GM21786 (cell line): ENCODE measurements at regions not wholly inside any gene's neighbourhood (a gene's known extent, or its start where the extent isn't known, plus 50 kb on each side); places are given as distances from the start of the nearest gene placed in this dataset.
"Not testable (repeated sequence)": the region's sequence is repeated elsewhere in the genome, so short reads cannot be mapped to it uniquely, and the experiment has no call there.

Experiments
- ATAC-seq: cut with Tn5 transposase; IDR thresholded peaks from one replicate; pipeline ENCODE4 v1.9.1; 2021; ENCODE audit not compliant: unreplicated experiment

DNA sequence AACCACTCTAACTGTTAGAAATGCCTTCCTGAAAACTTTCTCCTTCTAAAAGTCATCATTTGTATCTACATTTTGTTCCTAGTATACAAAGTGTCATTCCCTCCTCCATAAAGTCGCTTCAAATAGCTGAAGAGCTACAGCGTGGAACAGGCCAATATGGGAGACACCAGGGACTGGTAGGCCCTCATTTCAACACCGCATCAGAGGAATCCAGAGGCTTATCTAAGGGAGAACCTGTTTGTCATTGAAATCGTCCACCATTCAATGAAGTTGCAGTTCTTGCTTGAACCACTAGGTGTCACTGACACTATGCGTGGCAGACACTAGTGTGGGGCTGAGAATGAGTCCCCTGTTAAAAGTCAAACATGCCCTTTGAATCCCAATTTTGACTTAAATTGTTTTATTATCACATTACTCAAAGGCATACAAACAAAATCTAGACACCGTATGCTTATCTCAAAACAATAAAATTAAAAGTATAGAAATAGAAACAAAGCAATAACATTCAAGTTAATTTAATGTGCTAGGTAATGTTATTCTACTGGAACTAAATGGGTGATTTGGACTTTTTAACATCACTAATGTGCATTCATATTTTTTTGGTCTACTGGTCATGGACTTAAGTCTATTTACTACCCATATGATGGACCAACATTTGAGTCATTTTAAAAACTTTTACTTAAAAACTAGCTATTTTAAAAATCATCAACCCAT, 182.3 kb downstream of the FCRL5 start:
- ATAC-seq = no peak

DNA sequence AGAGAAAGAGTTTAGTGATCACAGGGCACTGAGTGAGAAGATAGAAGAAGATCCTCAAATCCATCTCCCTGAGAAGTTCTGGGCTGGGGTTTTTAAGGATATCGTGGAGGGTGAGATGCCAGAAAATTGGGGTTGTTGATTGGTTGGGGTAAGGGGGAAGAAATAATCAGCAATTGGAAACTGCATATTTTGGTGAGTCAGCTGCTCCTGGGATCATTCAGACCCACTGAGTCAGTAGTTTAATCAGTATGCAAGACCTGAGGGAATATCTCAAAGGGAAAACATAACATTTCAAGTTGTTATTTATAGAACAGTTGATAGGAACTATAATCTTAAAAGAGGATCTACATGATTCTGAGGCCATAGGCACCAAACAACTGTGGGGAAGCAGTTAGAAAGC, 183.4 kb downstream of the FCRL5 start:
- not testable (repeated sequence) for ATAC-seq

DNA sequence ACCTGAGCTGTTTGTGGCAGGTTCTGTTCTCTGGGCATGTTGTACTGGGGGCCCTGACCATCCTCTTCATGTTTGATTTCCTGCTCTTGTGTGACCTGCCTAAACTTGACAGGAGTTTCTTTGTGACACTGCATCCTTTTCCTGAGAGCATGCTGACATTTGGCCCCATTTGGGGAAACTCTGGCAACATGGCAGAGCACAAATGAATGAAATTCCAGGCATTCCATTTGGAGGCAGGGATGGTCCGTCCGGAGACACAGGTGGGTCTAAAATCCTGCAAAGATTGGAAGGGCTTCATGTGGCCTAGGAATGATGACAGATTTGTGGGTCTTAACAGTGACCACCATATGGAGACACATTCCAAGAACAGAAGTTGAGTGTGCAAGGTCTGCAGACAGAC, 184.0 kb downstream of the FCRL5 start:
- ATAC-seq = no peak

DNA sequence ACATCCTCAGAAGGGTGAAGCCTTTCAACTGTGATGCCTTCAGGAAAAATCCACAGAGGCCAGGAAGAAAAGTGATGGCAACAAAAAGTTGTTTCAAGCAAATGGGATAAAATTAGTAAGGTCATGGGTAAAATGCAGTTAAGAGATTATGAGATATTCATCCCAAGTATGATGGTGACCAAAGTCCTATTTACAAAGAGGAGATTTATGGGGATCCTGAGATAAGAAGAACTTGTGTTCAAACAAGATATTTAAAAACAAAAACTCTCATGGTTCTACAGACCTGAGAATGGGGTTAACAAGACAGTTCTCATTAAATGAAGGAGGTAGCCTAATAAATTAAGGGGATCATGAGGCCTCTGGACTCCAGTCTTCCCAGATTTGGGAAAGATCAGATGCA, 184.4 kb downstream of the FCRL5 start:
- ATAC-seq = no peak

DNA sequence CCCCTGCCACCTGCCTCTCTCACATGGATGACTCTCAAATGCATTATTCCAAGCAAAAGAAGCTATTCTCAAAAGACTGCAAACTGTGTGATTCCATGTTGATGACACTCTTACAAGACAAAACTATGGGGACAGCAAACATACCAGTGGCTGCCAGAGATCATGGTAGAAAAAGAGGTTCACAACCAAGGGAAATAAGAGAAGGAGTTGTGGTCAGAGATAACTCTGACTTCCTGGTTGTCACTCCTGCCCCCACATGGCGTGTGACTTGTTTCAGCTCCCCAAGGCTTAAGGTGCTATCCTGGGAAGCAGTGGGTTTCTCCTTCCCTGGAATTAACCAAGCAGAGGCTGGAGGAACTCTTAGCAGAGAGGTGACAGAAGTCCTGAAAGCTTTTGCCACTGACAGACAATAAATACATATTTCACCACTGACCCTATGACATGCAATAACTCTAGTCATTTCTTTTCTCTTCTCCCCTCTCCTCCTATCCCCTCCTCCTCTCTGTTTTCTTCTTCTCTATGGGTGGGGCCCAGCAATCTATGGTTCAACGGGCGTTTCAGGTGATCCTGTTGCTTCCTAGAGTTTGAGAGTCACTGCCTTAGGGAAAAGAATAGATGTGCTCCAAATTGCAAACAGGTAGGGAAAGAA, 185.1 kb downstream of the FCRL5 start:
- ATAC-seq = no peak

DNA sequence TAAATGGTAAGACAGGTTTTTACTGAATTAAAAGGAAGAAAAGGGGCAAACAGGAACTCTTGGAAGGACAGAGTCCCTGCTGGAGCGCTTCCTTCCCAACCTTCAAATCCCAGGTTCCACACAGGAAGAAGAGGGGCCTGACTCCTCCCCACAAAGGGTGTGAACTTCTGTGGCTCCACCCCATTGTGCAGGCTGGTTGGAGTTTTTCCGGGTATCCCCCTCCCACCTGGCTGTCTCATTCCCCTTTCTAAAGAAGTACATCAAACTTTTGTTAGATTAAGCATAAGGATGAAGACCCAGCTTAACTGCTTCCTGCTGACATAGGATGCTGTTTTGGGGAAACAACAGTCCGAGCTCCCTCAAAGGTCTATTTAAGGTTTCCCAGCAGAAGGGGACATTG, 187.7 kb downstream of the FCRL5 start:
- no peak for ATAC-seq

DNA sequence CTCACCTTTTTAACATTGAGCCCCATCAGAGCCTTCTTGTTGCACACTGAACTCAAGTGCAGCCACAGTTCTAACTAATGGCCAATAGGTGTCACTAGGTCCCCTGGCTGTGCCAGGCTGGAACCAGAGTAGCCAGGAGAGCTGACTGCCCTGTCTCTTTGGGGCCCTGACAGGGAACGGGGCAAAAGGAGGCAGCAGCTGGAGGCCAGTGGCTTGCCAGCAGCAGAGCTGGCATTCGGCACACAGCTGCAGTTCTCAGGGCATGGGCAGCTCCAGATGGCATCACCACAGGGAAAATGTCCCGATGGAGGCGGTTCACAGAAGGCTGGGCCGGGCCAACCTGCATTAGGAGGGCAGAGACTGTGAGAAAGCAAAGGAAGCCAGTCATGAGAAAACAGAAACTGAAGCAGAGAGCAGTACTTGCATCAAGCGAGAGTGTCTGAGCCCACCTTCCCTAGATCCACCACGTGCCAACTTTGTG, 188.6 kb downstream of the FCRL5 start:
- ATAC-seq = peak; percentile 78

DNA sequence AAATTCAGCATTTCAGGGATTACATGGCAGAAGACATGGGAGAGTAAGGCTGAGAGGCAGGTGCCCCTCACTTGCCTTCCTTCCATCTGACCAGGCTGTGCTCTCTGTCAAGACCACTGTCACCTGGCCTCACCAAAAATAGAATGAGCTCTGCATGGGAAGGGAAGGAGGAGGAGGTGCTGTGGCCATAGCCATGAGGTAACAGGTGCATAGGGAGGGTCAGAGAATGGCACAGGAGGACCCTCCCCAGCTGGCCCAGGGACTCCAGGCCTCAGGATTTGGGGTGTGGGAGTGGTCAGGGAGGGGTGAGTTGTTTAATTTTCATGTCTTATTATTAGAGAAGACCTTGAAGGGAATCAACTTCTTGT, 192.3 kb downstream of the FCRL5 start:
- ATAC-seq = no peak

DNA sequence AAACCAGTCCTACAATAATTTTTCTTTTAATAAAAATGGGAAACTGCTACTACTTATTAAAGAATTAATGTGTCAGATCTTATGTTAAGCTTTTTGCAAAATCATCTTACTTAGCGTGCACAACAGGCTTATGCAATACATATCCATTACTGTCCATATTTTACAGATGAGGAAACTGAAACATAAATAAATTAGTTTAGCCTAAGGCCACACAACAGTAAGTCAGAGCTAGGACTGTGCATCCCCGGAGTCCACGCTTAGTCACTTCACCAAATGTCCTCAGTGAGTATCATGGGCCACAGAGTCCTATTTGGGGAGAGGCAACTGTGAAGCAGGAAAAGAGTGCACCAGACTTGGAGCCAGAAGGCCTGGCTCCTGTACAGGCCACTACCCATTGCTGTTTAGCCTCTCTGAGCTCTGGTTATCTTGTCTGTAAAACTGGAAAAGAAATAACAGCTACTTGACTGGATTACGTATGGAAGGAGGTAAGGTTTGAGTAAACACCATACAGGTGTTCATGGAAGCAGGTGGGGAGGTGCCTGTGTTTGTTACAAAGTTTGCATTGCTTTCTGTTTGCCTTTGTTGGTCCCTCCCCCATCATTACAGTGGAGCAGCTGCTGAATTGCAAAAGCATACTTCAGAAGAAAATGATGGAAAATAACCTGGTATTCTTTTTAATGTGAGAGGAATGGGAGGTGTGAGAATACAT, 192.8 kb downstream of the FCRL5 start:
- no peak for ATAC-seq

DNA sequence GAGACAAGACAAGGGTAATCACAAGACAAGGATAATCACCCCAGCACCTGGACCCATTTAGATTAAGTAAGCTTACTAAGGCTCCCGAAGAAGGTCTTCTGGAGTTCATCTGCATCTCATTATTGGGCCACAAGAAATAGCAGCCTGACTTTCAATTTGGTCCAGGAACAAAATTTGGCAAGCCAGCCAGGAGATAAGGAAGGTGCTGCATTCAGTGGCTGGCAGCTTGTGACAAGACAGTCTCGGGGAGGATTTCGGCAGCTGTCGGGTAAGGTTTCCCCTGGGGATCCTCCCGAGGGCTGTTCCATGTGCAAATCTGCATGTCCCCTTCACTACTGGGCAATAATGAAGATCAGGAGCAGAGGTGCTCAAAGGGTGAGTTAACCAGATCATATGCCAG, 195.2 kb downstream of the FCRL5 start:
- ATAC-seq = no peak

DNA sequence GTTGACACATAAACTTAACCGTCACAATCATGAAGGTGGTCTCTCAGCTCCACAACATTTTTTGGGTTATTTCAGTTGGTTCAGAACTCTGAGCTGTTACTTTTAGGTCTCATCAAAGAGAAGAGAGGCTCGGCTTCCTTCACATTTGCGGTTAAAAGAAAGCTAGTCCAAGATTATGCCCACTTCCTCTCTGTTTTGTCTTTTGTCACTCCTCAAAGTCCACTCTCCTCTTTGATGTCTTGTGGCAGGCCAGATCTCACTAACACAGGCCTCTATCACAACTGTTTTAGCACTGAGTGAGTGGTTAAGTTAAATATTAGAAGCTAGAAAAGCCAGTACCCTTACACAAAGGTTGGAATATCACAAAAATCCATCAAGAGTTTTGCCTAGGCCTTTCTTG, 195.7 kb downstream of the FCRL5 start:
- ATAC-seq = no peak

DNA sequence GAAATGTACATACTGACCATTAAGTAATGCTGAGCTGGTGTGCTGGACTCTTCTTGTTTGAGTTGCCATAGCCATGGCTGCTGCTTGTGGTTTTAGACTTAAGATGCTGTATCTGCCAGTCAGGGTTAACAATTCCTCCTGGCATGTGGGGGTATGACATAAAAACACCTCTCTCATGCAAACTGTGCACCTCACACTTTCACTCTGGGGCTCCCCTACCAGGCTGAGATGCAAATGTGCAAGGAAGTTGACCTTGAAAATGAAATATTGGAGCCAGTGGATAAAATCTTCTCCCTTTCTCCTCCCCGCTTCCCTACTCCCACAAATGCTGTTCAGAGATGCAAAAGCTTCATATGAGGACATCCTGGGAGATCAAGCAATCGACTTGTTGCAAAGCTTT, 198.8 kb downstream of the FCRL5 start:
- no peak for ATAC-seq

DNA sequence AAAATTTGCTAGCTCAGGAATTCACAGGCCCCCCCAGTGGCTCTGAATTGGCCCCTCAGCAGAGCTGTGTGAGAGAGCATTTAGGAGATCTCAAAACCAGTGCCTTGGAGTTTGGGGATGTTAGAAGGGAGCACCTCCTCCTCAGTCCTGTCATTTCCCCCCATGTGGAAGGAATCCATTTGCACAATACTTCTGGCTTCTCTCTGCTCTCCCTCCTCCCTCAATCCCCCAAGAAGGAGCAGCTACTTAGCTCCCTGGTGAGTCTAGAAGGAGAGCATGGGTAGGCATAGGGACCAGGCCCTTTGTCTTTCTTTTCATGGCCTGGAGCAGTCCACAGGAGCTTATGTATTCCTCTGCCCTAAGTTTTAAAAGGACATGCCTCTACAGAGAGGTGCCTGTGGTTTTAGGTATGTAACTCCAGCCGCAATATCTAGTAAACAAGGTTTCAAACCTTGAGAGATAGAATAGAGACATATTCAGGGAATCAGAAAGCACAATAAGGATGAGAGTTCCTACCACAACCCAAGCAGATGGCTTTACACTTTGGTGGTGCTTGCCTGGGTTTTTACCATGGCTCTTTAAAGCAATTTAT, 199.4 kb downstream of the FCRL5 start:
- no peak for ATAC-seq

DNA sequence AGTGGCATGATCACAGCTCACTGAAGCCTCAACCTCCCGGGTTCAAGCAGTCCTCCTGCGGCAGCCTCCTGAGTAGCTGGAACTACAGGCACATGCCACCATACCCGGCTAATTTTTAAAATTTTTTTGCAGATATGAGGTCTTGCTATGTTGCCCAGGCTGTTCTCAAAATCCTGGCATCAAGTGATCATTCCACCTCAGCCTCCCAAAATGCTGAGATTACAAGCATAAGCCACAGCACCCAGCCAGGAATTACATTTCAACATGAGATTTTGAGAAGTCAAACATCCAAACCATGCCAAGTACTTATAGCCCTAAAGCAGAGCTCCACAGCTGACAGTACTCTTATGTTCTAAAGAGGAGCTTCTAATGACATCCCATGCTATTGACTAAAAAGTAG, 200.1 kb downstream of the FCRL5 start:
- ATAC-seq = no peak

DNA sequence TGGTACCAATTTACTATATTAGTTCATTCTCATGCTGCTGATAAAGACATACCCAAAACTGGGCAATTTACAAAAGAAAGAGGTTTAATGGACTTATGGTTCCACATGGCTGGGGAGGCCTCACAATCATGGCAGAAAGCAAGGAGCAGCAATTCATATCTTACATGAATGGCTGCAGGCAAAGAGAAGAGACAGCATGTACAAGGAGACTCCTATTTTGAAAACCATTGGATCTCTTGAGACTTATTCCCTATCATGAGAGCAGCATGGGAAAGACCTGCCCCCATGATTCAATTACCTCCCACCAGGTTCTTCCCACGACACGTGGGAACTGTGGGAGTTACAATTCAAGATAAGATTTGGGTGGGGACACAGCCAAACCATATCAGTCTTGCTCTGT, 200.5 kb downstream of the FCRL5 start:
- not testable (repeated sequence) for ATAC-seq

DNA sequence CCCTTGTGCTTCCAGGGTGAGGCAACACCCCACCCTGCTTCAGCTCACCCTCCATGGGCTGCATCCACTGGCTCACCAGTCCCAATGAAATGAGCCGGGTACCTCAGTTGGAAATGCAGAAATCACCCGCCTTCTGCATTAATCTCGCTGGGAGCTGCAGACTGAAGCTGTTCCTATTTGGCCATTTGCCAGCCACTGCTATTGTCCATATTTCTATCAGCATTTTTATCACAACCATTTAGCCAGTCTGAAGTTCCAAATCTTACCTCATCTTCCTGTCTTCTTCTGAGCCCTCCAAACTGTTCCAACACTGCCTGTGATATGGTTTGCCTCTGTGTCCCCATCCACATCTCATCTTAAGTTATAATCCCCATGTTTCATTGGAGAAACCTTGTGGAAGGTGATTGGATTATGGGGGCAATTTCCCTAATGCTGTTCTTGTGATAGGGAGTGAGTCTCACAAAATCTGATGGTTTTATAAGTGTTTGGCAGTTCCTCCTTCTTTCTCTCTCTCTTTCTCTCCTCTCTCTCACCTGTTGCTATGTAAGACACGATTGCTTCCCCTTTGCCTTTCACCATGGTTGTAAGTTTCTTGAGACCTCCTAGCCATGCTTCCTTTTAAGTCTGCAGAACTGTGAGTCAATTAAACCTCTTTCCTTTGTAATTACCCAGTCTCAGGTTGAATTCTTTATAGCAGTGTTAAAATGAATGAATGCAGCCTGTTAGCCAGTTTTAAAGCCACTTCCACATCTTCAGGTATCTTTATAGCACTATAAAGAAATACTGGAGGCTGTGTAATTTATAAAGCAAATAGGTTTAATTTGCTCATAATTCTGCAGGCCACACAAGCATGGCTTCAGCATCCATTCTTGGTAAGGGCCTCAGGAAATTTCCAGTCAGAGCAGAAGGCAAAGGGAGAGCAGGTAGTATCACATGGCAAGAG, 203.5 kb downstream of the FCRL5 start:
- no peak for ATAC-seq

DNA sequence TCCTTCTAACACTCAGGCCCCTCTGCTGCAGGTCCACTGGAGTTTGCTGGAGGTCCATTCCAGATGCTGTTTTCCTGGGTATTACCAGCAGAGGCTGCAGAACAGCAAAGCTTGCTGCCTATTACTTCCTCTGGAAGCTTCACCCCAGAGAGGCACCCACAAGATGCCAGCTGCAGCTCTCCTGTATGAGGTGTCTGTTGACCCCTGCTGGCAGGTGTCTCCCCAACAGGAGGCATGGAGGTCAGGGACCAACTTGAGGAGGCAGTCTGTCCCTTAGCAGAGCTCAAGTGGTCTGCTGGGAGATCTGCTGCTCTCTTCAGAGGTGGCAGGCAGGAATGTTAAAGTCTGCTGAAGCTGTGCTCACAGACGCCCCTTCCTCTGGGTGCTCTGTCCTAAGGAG, 204.8 kb downstream of the FCRL5 start:
- ATAC-seq = no peak

DNA sequence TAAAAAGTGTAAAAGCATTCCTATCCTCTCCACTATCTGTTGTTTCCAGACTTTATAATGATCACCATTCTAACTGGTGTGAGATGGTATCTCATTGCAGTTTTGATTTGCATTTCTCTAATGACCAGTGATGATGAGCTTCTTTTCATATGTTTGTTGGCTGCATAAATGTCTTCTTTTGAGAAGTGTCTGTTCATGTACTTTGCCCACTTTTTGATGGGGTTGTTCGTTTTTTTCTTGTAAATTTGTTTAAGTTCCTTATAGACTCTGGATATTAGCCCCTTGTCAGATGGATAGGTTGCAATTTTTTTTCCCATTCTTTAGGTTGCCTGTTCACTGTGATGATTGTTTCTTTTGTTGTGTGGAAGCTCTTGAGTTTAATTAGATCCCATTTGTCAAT, 199.6 kb upstream of the ETV3 start:
- not testable (repeated sequence) for ATAC-seq

DNA sequence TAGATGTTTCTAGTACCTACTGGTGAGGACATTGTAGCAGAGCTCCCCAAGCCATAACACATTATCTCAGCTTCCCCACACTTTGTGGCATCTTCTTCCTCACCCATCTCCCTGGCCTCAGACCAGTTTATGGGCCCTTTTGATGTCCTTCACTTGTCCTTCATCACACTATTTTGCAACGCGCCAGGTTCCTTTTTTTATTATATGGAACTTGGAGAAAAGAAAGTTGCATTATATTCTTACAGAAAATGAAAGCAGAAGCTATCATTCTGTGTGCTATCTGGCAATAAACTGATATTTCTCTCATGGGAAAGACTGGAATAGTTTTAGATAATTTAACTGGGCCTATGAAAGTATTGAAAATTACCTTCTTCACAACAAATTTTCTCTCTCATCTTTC, 196.9 kb upstream of the ETV3 start:
- no peak for ATAC-seq

DNA sequence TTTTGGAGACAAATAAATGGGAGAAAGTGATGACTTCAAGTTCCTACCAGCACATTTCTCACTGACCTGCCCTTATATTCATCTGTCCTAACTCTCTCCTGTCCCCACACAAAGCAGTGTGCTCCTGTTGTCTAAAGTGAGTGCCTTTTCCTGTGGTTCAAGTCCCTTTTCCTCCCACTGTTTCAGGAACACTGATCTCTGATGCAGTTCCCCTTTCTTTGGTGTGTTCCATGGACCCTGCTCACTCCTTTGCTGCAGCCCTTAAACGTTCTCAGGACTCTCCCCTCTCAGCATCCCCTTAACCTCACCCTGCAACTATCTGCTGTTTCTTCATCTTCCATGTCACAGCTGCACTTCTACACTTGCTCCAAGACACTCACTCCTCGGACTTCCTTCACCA, 195.8 kb upstream of the ETV3 start:
- ATAC-seq = no peak

DNA sequence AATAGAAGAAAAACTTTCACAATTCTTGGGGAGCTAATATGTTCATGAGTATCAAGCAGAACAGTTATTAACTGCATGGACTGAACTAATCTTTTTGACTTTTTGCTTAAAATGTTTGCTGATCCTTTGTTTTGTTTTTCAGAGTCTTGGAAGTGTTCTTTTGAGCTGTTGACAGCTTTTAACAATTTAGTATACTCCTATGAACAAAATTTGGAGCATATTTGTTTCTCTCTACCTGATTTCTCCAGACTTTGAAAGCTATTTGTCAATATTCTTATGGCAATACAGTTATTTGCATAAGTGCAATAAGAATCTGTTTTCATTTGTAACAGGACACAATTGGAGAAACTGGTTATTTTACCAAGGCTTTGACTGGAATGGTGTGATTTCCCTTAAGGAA, 192.0 kb upstream of the ETV3 start:
- not testable (repeated sequence) for ATAC-seq
